ENCODE measurements at regions not wholly inside any gene's neighbourhood (a gene's known extent, or its start where the extent isn't known, plus 50 kb on each side); places are given as distances from the start of the nearest gene placed in this dataset.

- DNase-seq: no peak
These were observed 54.4 kb downstream of the UNCX start for GRCh38 chr7:1286946-1287645.

GRCh38 chr7:1287752-1288201 lies 55.1 kb downstream of the UNCX start:
- DNase-seq: no peak

- no peak for DNase-seq
These were observed 55.8 kb downstream of the UNCX start for GRCh38 chr7:1288390-1288995.

DNA sequence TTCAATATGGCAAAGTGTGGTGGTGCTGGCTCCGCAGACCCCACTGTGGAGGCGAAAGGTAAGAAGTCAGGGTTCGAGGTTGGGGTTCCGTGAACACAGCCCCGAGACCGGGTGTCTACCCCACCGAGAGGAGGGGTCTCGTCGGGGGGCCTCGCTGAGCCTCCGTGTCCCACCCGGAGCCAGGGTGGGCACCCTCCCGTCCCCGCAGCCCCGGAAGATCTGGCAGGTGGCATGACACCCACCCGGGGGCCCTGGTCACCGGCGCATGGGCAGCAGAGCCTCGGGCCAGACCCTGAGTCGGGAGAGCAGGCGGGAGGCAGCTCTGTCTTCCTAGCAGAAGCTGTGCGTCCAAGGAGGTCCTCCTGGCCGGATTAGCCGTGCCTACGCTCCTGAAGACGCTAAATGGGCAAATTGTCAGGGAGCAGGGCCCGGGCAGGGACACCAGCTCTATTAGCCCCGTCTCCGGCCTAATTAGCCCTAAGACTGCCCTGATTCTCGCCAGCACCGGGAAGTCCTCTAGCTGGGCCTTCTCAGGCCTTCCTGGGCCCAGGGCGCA lies 56.4 kb downstream of the UNCX start:
- DNase-seq: no peak

GRCh38 chr7:1289666-1290025 lies 57.0 kb downstream of the UNCX start:
- DNase-seq: no peak

- peak; percentile 88 for DNase-seq
These were observed 57.5 kb downstream of the UNCX start for GRCh38 chr7:1290026-1290678.

DNA sequence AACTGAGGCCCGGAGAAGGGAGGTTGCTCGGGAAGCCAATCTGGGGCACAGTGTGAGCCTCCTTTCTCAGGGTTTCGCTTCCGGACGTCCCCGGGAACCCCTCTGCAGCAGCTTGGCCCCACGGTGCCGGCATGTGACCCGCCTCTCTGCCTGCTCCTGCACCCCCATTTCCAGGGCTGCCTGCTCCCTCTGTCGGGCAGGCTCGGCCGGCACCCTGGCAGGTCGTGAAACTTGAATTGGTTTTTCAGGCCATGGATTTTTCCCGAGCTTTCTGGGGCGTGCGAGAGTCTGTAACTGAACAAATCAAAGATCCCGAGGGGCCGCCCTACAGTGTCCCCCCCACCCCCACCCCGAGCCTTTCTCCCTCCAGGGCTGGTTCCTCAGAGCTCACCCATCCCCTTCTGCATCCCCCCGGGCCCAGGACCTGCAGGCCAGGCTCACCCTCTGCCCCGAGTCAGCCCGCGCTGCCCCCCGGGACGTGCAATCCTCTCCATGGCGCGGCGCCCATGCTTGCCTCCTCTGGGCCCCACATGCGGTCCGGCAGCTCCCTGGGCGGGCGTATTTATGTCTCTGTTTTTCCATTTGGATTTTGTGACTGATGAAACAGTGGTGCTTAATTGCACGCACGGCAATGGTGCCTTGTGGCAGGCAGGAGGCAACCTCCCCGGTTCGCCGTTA lies 58.1 kb downstream of the UNCX start:
- no peak for DNase-seq

GRCh38 chr7:1291357-1291689 lies 58.7 kb downstream of the UNCX start:
- no peak for DNase-seq

- DNase-seq: no peak
These were observed 59.4 kb downstream of the UNCX start for GRCh38 chr7:1291845-1292765.

GRCh38 chr7:1292972-1293830 lies 60.5 kb downstream of the UNCX start:
- DNase-seq: no peak

DNA sequence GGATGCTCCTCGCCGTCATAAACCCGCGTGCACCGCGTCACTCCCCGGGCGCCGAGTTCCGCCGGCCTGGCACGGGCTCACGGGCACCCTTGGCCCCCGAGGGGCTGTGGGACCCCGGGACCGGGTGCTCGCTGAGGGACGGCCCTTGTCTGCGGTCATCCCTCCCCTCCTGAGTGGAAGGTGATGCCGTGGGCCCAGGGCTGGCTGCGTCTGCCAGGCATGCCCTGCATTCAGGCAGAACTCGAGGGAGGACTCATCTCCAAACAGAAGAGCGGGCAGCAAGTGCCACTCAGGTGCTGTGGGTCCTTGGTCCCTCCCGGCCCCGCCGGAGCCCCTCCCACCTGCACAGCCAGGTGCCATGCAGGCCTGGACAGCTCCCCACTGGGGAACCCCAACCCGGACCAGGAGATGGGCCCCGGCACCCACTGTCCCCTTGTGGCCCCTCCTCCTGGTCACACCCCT lies 61.3 kb downstream of the UNCX start:
- no peak for DNase-seq

- no peak for DNase-seq
These were observed 63.2 kb downstream of the UNCX start for GRCh38 chr7:1295776-1296355.

- no peak for DNase-seq
These were observed 63.8 kb downstream of the UNCX start for GRCh38 chr7:1296356-1296981.

GRCh38 chr7:1297017-1297960 lies 64.6 kb downstream of the UNCX start:
- DNase-seq: peak; percentile 62

GRCh38 chr7:1298051-1298930 lies 65.6 kb downstream of the UNCX start:
- no peak for DNase-seq

DNA sequence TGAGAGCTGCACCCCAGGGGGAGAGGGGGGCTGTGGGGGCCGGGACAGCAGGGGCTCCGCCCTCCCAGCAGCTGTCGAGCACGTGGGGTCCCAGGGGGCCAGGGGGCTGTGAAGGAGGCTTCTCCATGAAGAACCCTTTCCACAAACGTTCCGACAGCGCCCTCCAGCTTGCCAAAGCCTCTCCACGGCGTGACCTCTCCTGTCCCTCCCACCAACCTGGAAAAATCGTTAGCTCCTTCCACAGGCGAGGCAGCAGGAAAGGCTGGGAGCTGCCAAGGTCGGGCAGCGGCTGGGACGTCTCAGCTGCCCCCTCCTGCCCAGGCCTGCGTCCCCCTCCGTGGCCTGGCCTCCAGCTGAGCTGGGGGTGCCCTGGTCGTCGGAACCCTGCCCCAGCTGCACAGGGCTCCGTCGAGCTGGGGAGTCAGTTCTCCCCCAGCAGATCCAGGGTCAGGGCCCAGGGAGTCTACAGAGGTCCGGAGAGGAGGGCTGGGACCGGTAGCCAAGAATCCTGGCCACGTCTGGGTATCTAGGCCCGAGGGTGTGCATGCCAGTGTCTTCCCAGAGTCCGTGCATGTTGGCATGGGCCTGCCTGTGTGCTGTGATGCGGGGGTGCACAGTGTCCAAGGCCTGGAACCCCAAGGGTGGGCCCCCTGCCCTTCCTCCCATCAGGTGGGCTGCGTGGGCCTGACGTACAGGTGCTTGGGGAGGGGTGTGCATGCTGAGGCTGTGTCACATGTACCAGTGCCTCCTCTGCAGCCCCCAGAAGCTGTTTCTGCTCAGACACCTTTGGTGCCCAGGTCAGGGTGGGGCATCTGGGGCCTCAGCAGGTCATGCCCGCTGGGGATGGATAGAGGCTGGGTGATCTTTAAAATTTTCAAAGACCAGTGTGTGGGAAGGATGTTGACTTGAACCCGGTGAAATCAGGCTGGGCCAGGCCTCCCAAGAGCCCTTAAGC lies 66.5 kb downstream of the UNCX start:
- DNase-seq: no peak

DNA sequence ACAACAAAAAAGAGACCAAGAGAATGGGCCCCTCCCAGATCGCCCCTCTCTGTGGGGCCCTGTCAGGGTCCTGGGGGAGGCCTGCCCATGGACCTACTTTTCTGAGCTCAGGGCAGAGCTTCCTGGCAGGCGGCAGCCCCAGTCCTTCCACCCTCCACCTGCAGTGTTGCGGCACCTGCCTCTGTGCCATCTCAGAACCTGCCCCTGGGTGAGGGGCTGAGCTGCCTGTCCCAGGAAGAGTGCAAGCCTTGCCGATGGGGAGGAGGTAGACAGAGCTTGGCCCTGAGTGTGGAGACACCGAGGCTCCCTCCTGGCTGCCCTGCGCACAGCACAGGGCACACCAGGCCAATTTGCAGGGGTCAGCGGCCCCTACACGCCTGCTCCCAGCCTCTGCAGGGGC lies 67.5 kb downstream of the UNCX start:
- DNase-seq: no peak

Measured in eye (tissue), 1 donor.